DND-41 (cell line): ENCODE measurements at regions not wholly inside any gene's neighbourhood (a gene's known extent, or its start where the extent isn't known, plus 50 kb on each side); places are given as distances from the start of the nearest gene placed in this dataset.

Experiments used
- CTCF ChIP-seq: IDR thresholded peaks from 2 replicates; pipeline ENCODE4 v1.5.1; 2012; ENCODE audit warnings: borderline replicate concordance, low read length, moderate library complexity, mild to moderate bottlenecking; ENCODE audit not compliant: poor library complexity, severe bottlenecking; ENCODE audit errors: extremely low read depth
- EZH2 ChIP-seq: IDR thresholded peaks from 3 replicates; pipeline ENCODE4 v1.6.1; 2012; ENCODE audit warnings: borderline replicate concordance, low read depth, mild to moderate bottlenecking, moderate library complexity, low read length, inconsistent platforms; ENCODE audit not compliant: severe bottlenecking

GRCh38 chr13:76645632-76646031 is 240.6 kb downstream of the KCTD12 start:
- TF ChIP-seq CTCF (no peak), EZH2 (no peak)
